Neural crest cell (in vitro differentiated cells): ENCODE measurements at regions not wholly inside any gene's neighbourhood (a gene's known extent, or its start where the extent isn't known, plus 50 kb on each side); places are given as distances from the start of the nearest gene placed in this dataset.

Experiments
- DNase-seq: peaks from one replicate; pipeline ENCODE4 v3.0.0; 2021; ENCODE audit warnings: low read depth, mixed read lengths, low spot score
- H3K27ac Mint-ChIP-seq: one replicate; pipeline ENCODE4 v1.8.0; 2021; ENCODE audit warnings: mild to moderate bottlenecking, mixed read lengths; ENCODE audit not compliant: unreplicated experiment
- H3K27me3 Mint-ChIP-seq: 2 replicates; pipeline ENCODE4 v1.8.0; 2021; ENCODE audit warnings: low read depth, mild to moderate bottlenecking, mixed read lengths
- H3K36me3 Mint-ChIP-seq: 2 replicates; pipeline ENCODE4 v1.8.0; 2021; ENCODE audit warnings: low read depth, mild to moderate bottlenecking, mixed read lengths
- H3K4me1 Mint-ChIP-seq: 2 replicates; pipeline ENCODE4 v1.8.0; 2021; ENCODE audit warnings: mixed read lengths
- H3K4me3 Mint-ChIP-seq: one replicate; pipeline ENCODE4 v1.8.0; 2021; ENCODE audit warnings: mild to moderate bottlenecking, mixed read lengths
- H3K9me3 Mint-ChIP-seq: 2 replicates; pipeline ENCODE4 v1.8.0; 2021; ENCODE audit warnings: mixed read lengths
- TF ChIP-seq, protein P1 (sequence below): fragments of 200-600 bp; sonication (generic); conservative IDR thresholded peaks from 2 replicates; pipeline ENCODE4 v1.5.0; 2021; ENCODE audit warnings: antibody characterized with exemption, mild to moderate bottlenecking

DNA sequence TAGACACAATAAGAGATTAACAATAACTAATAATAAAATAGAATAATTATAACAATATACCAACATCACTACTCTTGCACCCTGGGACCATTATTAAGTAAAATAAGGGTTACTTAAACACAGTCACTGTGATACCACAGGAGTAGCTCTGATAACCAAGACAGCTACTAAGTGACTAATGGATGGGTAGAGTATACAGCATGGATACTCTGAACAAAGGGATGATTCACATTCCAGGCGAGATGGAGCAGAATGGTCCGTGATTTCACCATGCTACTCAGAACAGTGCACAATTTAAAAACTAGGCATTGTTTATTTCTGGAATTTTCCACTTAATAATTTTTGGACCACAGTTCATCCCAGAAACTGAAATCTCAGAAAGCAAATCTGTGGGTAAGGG is 80.0 kb upstream of the FUT9 start:
- no peaks in the 10 kb centered on the region for H3K9me3 Mint-ChIP-seq
- H3K4me1 Mint-ChIP-seq: no peaks in the 10 kb centered on the region
- DNase-seq: no peak
- no peak overlapping the region for H3K27ac Mint-ChIP-seq
- no peaks in the 10 kb centered on the region for H3K27me3 Mint-ChIP-seq
- H3K36me3 Mint-ChIP-seq: no peaks in the 10 kb centered on the region
- H3K4me3 Mint-ChIP-seq: no peak overlapping the region
- TF ChIP-seq, protein P1, sequence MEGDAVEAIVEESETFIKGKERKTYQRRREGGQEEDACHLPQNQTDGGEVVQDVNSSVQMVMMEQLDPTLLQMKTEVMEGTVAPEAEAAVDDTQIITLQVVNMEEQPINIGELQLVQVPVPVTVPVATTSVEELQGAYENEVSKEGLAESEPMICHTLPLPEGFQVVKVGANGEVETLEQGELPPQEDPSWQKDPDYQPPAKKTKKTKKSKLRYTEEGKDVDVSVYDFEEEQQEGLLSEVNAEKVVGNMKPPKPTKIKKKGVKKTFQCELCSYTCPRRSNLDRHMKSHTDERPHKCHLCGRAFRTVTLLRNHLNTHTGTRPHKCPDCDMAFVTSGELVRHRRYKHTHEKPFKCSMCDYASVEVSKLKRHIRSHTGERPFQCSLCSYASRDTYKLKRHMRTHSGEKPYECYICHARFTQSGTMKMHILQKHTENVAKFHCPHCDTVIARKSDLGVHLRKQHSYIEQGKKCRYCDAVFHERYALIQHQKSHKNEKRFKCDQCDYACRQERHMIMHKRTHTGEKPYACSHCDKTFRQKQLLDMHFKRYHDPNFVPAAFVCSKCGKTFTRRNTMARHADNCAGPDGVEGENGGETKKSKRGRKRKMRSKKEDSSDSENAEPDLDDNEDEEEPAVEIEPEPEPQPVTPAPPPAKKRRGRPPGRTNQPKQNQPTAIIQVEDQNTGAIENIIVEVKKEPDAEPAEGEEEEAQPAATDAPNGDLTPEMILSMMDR: no peak

DNA sequence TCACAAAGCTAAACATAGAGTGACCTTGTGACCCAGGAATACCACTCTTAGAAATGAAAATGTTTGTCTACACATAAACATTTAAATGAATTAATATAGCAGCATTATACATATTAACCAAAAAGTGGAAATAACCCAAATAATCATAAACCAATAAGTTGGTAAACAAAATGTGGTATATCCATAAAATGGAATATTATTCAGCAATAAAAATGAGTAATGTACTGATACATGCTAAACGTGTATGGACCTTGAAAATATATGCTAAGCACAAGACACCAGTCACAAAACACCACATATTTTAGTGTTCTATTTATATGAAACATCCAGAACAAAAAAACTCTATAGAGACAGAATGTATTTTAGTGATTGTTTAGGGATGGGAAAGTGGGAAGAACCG is 68.9 kb upstream of the FUT9 start:
- H3K27me3 Mint-ChIP-seq: no peaks in the 10 kb centered on the region
- no peak overlapping the region for H3K27ac Mint-ChIP-seq
- H3K4me1 Mint-ChIP-seq: peaks cover 5% of the 10 kb centered on the region
- no peak overlapping the region for H3K4me3 Mint-ChIP-seq
- H3K36me3 Mint-ChIP-seq: no peaks in the 10 kb centered on the region
- no peak for DNase-seq
- TF ChIP-seq, protein P1: no peak
- peaks cover 2% of the 10 kb centered on the region for H3K9me3 Mint-ChIP-seq

DNA sequence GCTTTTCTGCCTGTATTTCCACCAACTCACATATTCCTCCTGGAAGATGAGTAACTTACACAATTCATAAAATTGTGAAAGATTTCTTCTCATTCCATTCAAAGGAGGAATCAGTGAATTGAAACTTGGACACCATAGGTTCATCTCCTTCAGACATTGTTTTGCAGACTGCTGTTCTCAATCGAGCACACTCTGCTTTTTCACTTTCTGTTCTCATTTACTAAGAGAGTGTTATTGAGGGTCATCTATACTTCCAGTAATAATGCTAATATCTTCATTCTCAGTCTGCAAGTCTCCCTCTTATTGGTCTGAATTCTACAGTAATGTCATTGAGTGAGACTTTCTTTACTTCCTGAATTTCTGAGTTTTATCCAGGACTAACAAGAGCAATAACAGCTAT is 67.5 kb upstream of the FUT9 start:
- TF ChIP-seq, protein P1: no peak
- H3K27me3 Mint-ChIP-seq: no peaks in the 10 kb centered on the region
- no peak for DNase-seq
- no peak overlapping the region for H3K4me3 Mint-ChIP-seq
- no peaks in the 10 kb centered on the region for H3K36me3 Mint-ChIP-seq
- peaks cover 5% of the 10 kb centered on the region for H3K4me1 Mint-ChIP-seq
- H3K27ac Mint-ChIP-seq: no peak overlapping the region
- peaks cover 2% of the 10 kb centered on the region for H3K9me3 Mint-ChIP-seq

DNA sequence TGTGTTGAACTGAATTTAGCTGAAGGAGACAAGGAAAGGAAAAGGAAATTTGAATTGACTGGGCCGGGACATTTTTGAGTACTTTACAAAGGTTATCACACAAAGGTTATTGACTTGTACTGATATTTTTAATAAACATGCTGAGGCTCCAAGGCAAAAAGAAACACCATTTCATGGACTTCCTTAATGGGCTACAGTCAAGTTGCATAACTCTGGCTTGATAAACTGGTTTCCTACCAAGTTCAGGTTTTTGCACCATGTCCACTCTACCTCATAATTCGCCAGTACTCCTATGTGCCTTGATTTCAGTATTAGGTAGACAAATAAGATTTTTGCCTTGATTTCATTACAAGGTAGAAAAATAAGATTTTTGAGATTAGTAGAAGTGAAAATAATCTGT is 65.8 kb upstream of the FUT9 start:
- TF ChIP-seq, protein P1: no peak
- Mint-ChIP-seq H3K27ac (no peak overlapping the region), H3K36me3 (no peaks in the 10 kb centered on the region), H3K4me3 (no peak overlapping the region), H3K4me1 (peaks cover 5% of the 10 kb centered on the region), H3K9me3 (peaks cover 2% of the 10 kb centered on the region), H3K27me3 (no peaks in the 10 kb centered on the region)
- no peak for DNase-seq

DNA sequence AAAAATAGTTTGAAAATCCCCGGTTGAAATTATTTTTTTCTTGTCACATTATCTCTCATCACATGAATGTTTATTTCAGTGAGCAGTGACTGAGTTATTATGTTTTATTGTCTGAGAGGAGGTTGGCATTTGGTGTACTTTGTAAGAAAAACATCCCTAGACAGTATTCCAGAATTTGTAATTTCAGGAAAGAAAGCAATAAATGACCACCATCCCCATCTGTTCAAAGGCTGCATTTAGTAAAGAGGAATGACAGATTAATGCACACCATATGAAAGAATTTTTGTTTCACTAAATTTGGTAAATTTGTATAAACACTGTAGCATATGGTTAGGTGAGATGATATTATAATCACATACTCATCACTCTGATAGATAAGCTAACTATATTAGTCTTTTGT is 57.1 kb upstream of the FUT9 start:
- Mint-ChIP-seq H3K36me3 (no peaks in the 10 kb centered on the region), H3K4me1 (no peaks in the 10 kb centered on the region), H3K4me3 (no peak overlapping the region), H3K27me3 (no peaks in the 10 kb centered on the region), H3K27ac (no peak overlapping the region), H3K9me3 (no peaks in the 10 kb centered on the region)
- TF ChIP-seq, protein P1: no peak
- no peak for DNase-seq

DNA sequence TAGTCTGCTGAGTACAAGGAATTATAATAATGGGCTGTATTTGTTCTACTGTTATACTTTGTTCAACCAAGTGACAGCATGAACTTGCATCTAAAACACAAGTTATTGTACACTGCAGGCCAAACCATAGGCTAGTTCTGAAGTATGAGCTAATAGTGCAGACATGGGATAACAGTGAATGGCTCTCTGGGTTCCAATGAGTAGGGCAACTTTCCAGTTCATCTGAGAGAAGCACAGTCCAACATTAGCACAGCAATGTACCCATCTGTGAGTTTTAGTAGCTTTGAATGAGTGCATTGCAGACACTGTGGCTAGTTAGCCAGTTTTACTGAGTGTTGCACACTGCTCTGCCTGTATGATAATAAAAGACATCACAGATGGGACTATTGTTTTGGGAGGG is 56.5 kb upstream of the FUT9 start:
- TF ChIP-seq, protein P1: no peak
- DNase-seq: no peak
- no peak overlapping the region for H3K4me3 Mint-ChIP-seq
- H3K36me3 Mint-ChIP-seq: no peaks in the 10 kb centered on the region
- no peaks in the 10 kb centered on the region for H3K9me3 Mint-ChIP-seq
- no peaks in the 10 kb centered on the region for H3K4me1 Mint-ChIP-seq
- no peaks in the 10 kb centered on the region for H3K27me3 Mint-ChIP-seq
- H3K27ac Mint-ChIP-seq: no peak overlapping the region
